Stimulated activated CD4-positive, alpha-beta T cell treated with anti-CD3 and anti-CD28 coated beads, TNF-alpha, amount 100 ng/mL, for 4 hours (primary cell): ENCODE measurements at regions not wholly inside any gene's neighbourhood (a gene's known extent, or its start where the extent isn't known, plus 50 kb on each side); places are given as distances from the start of the nearest gene placed in this dataset.
A peak's percentile ranks its signal among the peaks of the same experiment; 100 is the strongest.

Experiments
- DNase-seq, 3 experiments: peaks; one replicate each; pipeline ENCODE4 v3.0.0-alpha.2; 2020; ENCODE audit warnings: low read depth in 3 of 3

DNA sequence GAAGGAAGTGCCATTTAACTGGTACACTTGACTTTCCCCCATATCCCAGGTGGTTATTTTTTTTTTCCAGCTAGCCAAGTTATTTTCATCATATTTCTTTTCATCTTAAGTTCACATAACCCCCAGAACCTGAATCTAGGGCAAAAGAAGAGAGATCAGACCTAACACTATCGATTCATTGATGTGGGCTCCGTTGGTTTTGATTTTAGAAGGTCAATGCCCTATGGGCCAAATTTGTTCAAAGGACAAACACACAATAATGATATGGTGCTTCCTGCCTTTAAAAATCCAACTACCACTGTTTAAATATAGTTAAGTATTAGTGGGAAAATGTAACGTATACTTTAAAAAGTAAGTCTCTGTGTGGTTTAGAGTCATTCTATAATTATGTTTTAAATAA, 665.7 kb downstream of the ZNF674 start:
- DNase-seq = no peak

DNA sequence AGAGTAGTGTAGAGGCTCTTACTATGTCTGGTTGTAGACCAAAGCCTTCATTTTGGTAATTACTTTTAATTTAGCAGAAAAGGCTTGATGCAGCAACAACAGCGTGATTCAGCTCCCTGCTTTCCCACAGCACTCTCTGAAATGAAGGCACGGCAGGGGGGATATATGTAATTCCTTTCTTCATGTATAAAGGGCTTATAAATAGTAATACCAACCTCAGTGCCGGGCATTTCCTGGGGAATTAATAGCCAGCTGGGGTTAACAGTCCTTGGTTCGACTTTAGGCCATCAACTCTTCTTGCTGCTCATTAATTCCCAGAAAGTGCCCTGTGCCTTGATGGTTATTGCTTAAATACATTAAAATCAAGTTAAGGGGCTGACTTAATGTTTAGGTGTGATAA, 669.0 kb downstream of the ZNF674 start:
- no peak for DNase-seq

- no peak for DNase-seq
These were observed 671.4 kb downstream of the ZNF674 start for GRCh38 chrX:45873781-45874180.

- DNase-seq = no peak
These were observed 671.8 kb upstream of the DIPK2B start for GRCh38 chrX:45872480-45872879.

DNA sequence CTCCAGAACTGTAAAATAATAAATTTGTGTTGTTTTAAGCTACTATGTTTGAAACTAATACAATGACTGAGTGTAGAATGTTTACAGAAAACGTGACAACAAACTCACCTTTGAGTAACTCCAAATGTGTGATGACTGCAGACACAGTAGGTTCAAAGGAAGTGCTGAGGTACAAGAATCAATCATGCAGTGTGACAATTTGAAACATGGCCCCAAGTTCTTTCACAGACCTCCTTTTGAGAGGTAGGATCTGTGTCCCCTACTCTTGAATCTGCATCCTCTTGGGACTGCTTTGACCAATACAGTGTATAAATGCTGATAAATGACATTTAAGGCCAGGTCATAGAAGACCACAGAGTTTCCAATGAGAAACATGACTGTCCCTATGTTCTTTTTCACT, 667.7 kb upstream of the DIPK2B start:
- no peak for DNase-seq

DNA sequence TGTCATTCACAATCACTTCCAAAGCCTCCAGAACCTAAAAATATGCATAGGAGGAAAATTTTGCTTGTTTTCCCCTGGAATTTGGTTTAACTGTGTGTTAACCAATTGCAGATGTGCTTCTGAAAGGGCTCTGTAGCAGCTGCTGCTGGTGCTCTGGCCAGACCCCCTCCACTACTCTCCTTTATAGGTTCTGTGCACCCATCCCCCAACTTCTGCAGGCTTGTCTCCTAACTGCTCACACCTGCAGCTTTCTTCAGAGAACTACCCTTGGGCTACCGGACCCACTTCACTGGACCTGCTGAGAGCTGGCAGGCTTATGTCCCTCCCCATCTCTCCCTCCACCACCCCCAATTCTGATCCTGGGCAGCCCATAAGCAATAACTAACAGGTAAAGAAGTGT, 662.1 kb upstream of the DIPK2B start:
- no peak for DNase-seq

DNA sequence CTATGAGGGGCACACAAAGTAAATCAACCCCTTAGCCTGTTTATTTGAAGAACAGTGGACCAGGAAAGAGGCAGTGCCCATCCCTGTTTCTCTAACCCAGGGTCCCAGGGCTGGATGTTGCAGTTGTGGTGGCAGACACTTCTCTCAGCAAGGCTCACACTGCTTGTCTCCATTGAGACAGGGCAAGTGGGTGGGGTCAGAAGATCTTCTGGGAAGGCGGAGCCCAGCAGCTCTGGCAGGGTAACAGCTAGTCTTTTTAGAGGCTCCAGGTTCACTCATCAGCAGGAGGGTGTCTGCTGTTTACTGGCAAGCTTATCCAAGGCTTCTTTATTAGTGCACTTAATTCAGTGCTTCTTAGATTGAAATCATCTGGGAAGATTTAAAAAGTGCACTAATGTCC, 659.8 kb upstream of the DIPK2B start:
- DNase-seq = no peak

- DNase-seq = no peak
These were observed 658.7 kb upstream of the DIPK2B start for GRCh38 chrX:45859407-45859806.

- no peak for DNase-seq
These were observed 652.2 kb upstream of the DIPK2B start for GRCh38 chrX:45852884-45853283.

DNA sequence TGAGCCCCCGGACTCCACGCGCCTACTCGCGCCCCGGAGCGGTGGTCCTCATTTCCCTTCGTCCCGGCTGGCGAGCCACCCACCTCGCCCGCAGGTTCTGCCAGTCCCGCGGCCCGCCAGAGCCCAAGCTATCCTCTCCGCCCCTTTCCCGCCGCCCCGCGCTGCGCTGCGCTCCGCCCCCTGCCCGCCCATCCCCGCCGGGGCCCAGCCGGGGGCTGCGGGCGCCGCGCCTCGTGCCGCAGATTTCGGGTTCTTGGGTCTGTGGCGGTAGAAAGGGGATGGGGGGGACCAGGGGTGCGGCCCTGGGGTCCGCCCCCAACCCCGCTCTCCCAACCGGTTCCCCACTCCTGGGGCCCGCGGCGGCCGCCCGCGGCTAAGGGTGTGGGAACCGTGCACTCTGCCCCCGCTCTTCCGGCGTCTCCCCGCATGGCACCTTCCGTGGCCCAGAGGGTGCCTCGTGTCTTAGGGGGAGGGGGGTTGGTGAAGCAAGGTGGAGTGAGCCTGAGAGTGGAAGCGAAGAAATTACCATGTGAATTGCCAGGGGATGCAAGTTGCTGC, 650.8 kb upstream of the DIPK2B start:
- DNase-seq = peak; percentile 42 to 52 (median 49)

- DNase-seq = peak; percentile 1 to 18 (median 6)
These were observed 650.2 kb upstream of the DIPK2B start for GRCh38 chrX:45850775-45851433.

GRCh38 chrX:45850197-45850774, 649.6 kb upstream of the DIPK2B start:
- peak; percentile 10 to 16 (median 15) for DNase-seq

DNA sequence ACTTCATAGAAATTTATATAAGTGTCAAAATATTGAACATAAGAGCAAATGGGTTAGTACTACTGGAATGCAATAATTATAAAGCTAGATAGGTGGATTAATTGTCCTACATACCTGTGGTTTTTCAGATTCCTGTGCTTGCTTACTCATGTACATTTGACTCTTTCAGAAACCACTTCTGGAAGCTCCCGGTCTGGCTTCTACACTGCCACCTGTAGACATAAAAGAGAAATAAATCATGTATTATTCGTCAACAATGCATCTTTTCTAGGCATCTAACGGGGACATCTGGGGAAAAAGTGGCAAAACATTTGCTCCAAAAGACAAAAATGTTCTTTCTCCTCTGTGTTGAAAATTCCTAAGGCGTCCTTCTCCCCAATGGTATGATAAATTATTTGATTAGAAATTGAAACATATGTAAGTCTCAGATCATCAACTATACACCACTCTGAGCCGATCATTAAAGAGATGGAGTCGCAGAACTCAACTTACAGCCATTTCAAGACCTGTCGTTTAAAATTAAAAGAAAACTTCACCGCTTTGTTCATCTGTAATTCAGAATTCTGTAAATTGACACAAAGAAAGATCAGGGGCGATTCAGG, 648.7 kb upstream of the DIPK2B start:
- DNase-seq = no peak

DNA sequence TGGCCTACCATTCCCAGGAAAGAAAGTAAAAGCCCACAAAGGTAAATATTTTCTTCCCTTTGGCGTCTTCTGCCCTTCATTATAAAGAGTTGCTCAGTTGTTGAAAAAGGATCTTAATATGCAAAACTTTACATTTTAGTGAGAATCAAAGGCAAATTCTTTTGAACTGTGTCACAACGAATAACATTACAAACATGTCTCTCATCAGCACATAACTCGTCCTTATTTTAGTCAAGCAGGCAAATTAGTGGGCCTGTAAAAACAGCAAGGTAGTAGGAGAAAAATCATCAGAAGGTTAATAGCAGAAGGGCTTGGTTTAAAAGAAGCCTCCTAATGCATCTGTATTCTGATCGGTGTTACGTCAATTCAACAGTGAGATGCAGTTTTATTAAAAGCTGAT, 647.3 kb upstream of the DIPK2B start:
- DNase-seq = no peak

GRCh38 chrX:45846328-45846727, 645.7 kb upstream of the DIPK2B start:
- DNase-seq = no peak

GRCh38 chrX:45845142-45845541, 644.5 kb upstream of the DIPK2B start:
- DNase-seq = no peak

GRCh38 chrX:45843518-45843917, 642.8 kb upstream of the DIPK2B start:
- DNase-seq = no peak

GRCh38 chrX:45842926-45843315, 642.2 kb upstream of the DIPK2B start:
- no peak for DNase-seq

DNA sequence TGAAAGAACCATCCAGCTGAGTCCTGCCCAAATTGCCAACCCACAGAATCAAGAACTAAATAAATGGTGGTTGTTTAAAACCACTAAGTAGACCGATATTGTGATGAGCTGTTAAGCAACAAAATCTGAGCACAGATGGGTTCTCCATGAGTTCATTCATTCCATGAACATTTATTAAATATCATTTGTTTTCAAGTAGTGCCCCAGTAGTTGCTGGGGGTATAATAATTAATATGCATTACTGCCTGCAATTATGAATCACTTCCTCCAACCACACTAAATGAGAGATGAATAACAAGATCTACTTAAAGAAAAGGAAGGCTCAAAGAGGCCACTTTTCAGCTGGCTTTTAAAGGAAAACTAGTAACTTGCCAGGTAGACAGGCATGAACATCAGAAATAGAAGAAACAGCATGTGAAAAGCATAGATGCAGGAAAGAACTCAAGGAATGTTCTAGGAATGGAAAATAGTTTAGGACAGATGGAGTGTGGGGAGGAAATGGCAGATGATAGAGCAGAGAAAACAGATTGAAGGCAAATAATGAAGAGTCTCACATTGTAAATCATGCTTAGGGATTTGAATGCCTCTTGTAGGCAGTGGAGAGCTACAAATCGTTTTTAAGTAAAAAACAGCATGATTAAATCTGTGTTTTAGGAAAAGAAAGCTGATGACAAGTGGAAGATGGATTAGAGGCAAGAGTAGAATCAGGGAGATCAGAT, 641.7 kb upstream of the DIPK2B start:
- DNase-seq = no peak

GRCh38 chrX:45840411-45840950, 639.8 kb upstream of the DIPK2B start:
- no peak for DNase-seq

GRCh38 chrX:45830343-45830742, 629.7 kb upstream of the DIPK2B start:
- no peak for DNase-seq

- peak in 2 of 3 experiments; percentile 34 to 48 for DNase-seq
These were observed 623.8 kb upstream of the DIPK2B start for GRCh38 chrX:45824471-45824870.
